SU-DHL-6 (cell line): ENCODE measurements at regions not wholly inside any gene's neighbourhood (a gene's known extent, or its start where the extent isn't known, plus 50 kb on each side); places are given as distances from the start of the nearest gene placed in this dataset.
A peak's percentile ranks its signal among the peaks of the same experiment; 100 is the strongest.

ENCODE experiments used
- H2AFZ ChIP-seq: fragments of 200-600 bp; sonication (generic); 2 replicates; pipeline ENCODE4 v1.6.1; 2014; ENCODE audit warnings: low read depth, mild to moderate bottlenecking, moderate library complexity, mixed read lengths, antibody characterized with exemption, low read length; ENCODE audit not compliant: severe bottlenecking
- H3F3A ChIP-seq: fragments of 200-600 bp; shearing (Covaris generic); 2 replicates; pipeline ENCODE4 v1.6.0; 2016; ENCODE audit warnings: antibody characterized with exemption, mild to moderate bottlenecking; ENCODE audit not compliant: insufficient read depth
- H3K27ac ChIP-seq: fragments of 200-600 bp; sonication (generic); 2 replicates; pipeline ENCODE4 v1.5.1; 2016; ENCODE audit warnings: low read depth, mild to moderate bottlenecking, low read length, moderate library complexity, mixed read lengths
- H3K27me3 ChIP-seq: fragments of 200-600 bp; sonication (generic), shearing (Covaris generic); 2 replicates; pipeline ENCODE4 v1.6.0; 2014; ENCODE audit warnings: mild to moderate bottlenecking, low read length
- H3K36me3 ChIP-seq: fragments of 200-600 bp; sonication (generic); 2 replicates; pipeline ENCODE4 v1.6.1; 2014; ENCODE audit warnings: mild to moderate bottlenecking, low read length, mixed read lengths
- H3K4me2 ChIP-seq: fragments of 300-600, 200-600 bp; shearing (Covaris generic), sonication (generic); 2 replicates; pipeline ENCODE4 v1.6.0; 2014; ENCODE audit warnings: low read length, low read depth, mild to moderate bottlenecking; ENCODE audit not compliant: poor library complexity, severe bottlenecking
- H3K4me3 ChIP-seq: fragments of 200-600 bp; sonication (generic); 2 replicates; pipeline ENCODE4 v1.5.1; 2014; ENCODE audit warnings: antibody characterized with exemption, low read length, mild to moderate bottlenecking, mixed read lengths; ENCODE audit not compliant: insufficient read depth, poor library complexity, severe bottlenecking
- H3K79me2 ChIP-seq: fragments of 200-600 bp; sonication (generic); 2 replicates; pipeline ENCODE4 v1.6.1; 2014; ENCODE audit warnings: mild to moderate bottlenecking, low read length, moderate library complexity; ENCODE audit not compliant: insufficient read depth
- H3K9ac ChIP-seq: fragments of 200-600 bp; sonication (generic); 2 replicates; pipeline ENCODE4 v1.7.0; 2014; ENCODE audit warnings: mild to moderate bottlenecking, low read length
- H3K9me2 ChIP-seq: fragments of 200-600 bp; sonication (generic); replicated peaks from 2 replicates; pipeline ENCODE4 v1.6.1; 2014; ENCODE audit warnings: low read length; ENCODE audit not compliant: insufficient read depth
- H3K9me3 ChIP-seq: fragments of 200-600 bp; sonication (generic); 2 replicates; pipeline ENCODE4 v1.6.1; 2014; ENCODE audit warnings: low read length, mixed read lengths; ENCODE audit not compliant: insufficient read depth
- H4K20me1 ChIP-seq: fragments of 200-600 bp; sonication (generic); 2 replicates; pipeline ENCODE4 v1.6.1; 2014; ENCODE audit warnings: low read depth, mild to moderate bottlenecking, antibody characterized with exemption, low read length, moderate library complexity, mixed read lengths
- CTCF ChIP-seq: fragments of 200-600 bp; sonication (generic); IDR thresholded peaks from one replicate; pipeline ENCODE4 v1.5.1; 2017; ENCODE audit warnings: antibody characterized with exemption, mild to moderate bottlenecking, low read length, moderate library complexity; ENCODE audit not compliant: insufficient read depth, poor library complexity, severe bottlenecking
- EZH2phosphoT487 ChIP-seq: fragments of 200-600 bp; sonication (generic), shearing (Covaris generic); conservative IDR thresholded peaks from 2 replicates; pipeline ENCODE4 v1.6.1; 2018; ENCODE audit warnings: mild to moderate bottlenecking, antibody characterized with exemption, low read length, moderate library complexity, mixed read lengths

GRCh38 chr1:19591482-19592091 lies 52.5 kb upstream of the NBL1 start:
- no peak overlapping the region for H3K4me2 ChIP-seq
- H3K79me2 ChIP-seq, result no peaks in the 10 kb centered on the region
- TF ChIP-seq EZH2phosphoT487 (no peak), CTCF (no peak)
- H2AFZ ChIP-seq, result no peak overlapping the region
- no peak overlapping the region for H3K9ac ChIP-seq
- H3K4me3 ChIP-seq, result no peak overlapping the region
- no peaks in the 10 kb centered on the region for H3K9me3 ChIP-seq
- H3K9me2 ChIP-seq, result no peaks in the 10 kb centered on the region
- no peaks in the 10 kb centered on the region for H3F3A ChIP-seq
- H3K27ac ChIP-seq, result no peak overlapping the region
- no peaks in the 10 kb centered on the region for H3K27me3 ChIP-seq
- H3K36me3 ChIP-seq, result no peaks in the 10 kb centered on the region
- H4K20me1 ChIP-seq, result no peaks in the 10 kb centered on the region

DNA sequence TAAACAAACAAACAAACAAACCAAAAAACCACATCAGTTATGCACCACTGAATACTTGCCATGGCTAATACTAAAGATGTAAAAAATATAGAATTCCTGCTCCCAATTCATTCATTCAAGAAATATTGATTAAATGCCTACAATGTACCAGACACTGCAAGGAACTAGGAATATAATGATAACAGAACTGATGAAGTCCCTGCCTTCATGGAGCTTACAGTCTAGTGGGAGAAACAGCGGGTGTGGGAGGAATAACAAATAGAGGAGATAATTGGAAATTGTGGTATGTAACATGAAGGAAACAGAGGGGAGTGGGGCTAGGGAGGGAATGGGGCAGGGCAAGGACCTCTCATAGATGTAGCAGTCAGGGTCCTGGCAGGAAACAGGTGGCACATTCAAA lies 58.6 kb upstream of the NBL1 start:
- no peaks in the 10 kb centered on the region for H3F3A ChIP-seq
- H3K4me2 ChIP-seq, result no peak overlapping the region
- no peaks in the 10 kb centered on the region for H3K79me2 ChIP-seq
- no peak overlapping the region for H3K4me3 ChIP-seq
- no peaks in the 10 kb centered on the region for H4K20me1 ChIP-seq
- H3K27ac ChIP-seq, result no peak overlapping the region
- no peaks in the 10 kb centered on the region for H3K9me3 ChIP-seq
- H3K9me2 ChIP-seq, result no peaks in the 10 kb centered on the region
- no peaks in the 10 kb centered on the region for H3K27me3 ChIP-seq
- H3K36me3 ChIP-seq, result no peaks in the 10 kb centered on the region
- H2AFZ ChIP-seq, result no peak overlapping the region
- TF ChIP-seq EZH2phosphoT487 (no peak), CTCF (no peak)
- H3K9ac ChIP-seq, result no peak overlapping the region

GRCh38 chr1:19582318-19582717 lies 61.8 kb upstream of the NBL1 start:
- Histone ChIP-seq H3K9me2 (no peaks in the 10 kb centered on the region), H4K20me1 (no peaks in the 10 kb centered on the region), H3K27ac (no peak overlapping the region), H3K4me3 (no peak overlapping the region), H3K36me3 (no peaks in the 10 kb centered on the region), H3F3A (no peaks in the 10 kb centered on the region), H3K9ac (no peak overlapping the region), H3K9me3 (no peaks in the 10 kb centered on the region), H3K27me3 (no peaks in the 10 kb centered on the region), H3K79me2 (no peaks in the 10 kb centered on the region), H2AFZ (no peak overlapping the region), H3K4me2 (no peak overlapping the region)
- TF ChIP-seq CTCF (peak; percentile 79), EZH2phosphoT487 (no peak)
